NCI-H2196 (cell line): ENCODE measurements at regions not wholly inside any gene's neighbourhood (a gene's known extent, or its start where the extent isn't known, plus 50 kb on each side); places are given as distances from the start of the nearest gene placed in this dataset.
"Not testable (repeated sequence)": the region's sequence is repeated elsewhere in the genome, so short reads cannot be mapped to it uniquely, and the experiment has no call there.

Experiments
- DNase-seq: peaks from one replicate; lab custom pipeline; 2025; ENCODE audit not compliant: unreplicated experiment; lab: John Stamatoyannopoulos, UW

GRCh38 chrX:110511238-110511637 is 152.6 kb downstream of the RTL9 start:
- DNase-seq, result no peak

GRCh38 chrX:110512341-110512740 is 153.7 kb downstream of the RTL9 start:
- no peak for DNase-seq

- no peak for DNase-seq
Observed at GRCh38 chrX:110514509-110514908, 155.9 kb downstream of the RTL9 start.

GRCh38 chrX:110519501-110519900 is 160.9 kb downstream of the RTL9 start:
- no peak for DNase-seq

- DNase-seq, result no peak
Observed at GRCh38 chrX:110519906-110520452, 161.3 kb downstream of the RTL9 start.

GRCh38 chrX:110520652-110521051 is 162.0 kb downstream of the RTL9 start:
- not testable (repeated sequence) for DNase-seq

GRCh38 chrX:110531873-110532580 is 173.4 kb downstream of the RTL9 start:
- DNase-seq, result no peak

- DNase-seq, result no peak
Observed at GRCh38 chrX:110532581-110532931, 173.9 kb downstream of the RTL9 start.

GRCh38 chrX:110536816-110537215 is 178.2 kb downstream of the RTL9 start:
- DNase-seq, result no peak

- DNase-seq, result no peak
Observed at GRCh38 chrX:110541266-110541665, 182.6 kb downstream of the RTL9 start.

- DNase-seq, result not testable (repeated sequence)
Observed at GRCh38 chrX:110550854-110551253, 192.2 kb downstream of the RTL9 start.

GRCh38 chrX:110557864-110558263 is 199.2 kb downstream of the RTL9 start:
- DNase-seq, result no peak

GRCh38 chrX:110558406-110558805 is 199.8 kb downstream of the RTL9 start:
- no peak for DNase-seq

GRCh38 chrX:110561034-110561433 is 202.4 kb downstream of the RTL9 start:
- DNase-seq, result no peak

GRCh38 chrX:110563282-110563681 is 204.6 kb downstream of the RTL9 start:
- no peak for DNase-seq

GRCh38 chrX:110568441-110568840 is 209.8 kb downstream of the RTL9 start:
- DNase-seq, result no peak

GRCh38 chrX:110569506-110569905 is 210.9 kb downstream of the RTL9 start:
- no peak for DNase-seq

- DNase-seq, result no peak
Observed at GRCh38 chrX:110578270-110578669, 217.3 kb downstream of the CHRDL1 start.

- DNase-seq, result no peak
Observed at GRCh38 chrX:110584083-110584482, 211.5 kb downstream of the CHRDL1 start.

GRCh38 chrX:110588164-110588563 is 207.5 kb downstream of the CHRDL1 start:
- DNase-seq, result no peak

GRCh38 chrX:110588853-110589252 is 206.8 kb downstream of the CHRDL1 start:
- no peak for DNase-seq

GRCh38 chrX:110600745-110601310 is 194.8 kb downstream of the CHRDL1 start:
- DNase-seq, result no peak

GRCh38 chrX:110614596-110614995 is 181.0 kb downstream of the CHRDL1 start:
- DNase-seq, result no peak
